ENCODE measurements at regions not wholly inside any gene's neighbourhood (a gene's known extent, or its start where the extent isn't known, plus 50 kb on each side); places are given as distances from the start of the nearest gene placed in this dataset.
"Not testable (repeated sequence)": the region's sequence is repeated elsewhere in the genome, so short reads cannot be mapped to it uniquely, and the experiment has no call there.

DNA sequence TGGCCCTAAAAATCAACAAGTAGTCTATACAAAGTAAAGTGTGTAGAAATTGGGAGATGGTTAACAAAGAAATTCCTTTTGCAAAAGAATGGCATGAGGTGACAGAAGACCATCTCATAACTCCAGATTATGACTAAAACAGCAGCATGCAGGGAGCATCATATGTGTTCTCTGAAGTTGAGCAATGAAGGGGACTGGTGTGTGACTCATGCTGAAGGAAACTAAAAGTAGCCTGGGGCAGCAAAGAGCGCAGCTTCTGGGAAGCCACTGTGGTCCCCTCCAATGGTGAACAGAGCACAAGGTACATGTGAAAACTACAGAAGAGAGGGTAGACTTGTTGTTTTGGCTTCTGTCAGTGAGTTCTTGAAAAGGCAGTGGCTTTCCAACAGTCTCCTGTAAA lies 133.4 kb downstream of the MACC1 start:
- DNase-seq (ENCODE audit: low spot score): peak; percentile 31

DNA sequence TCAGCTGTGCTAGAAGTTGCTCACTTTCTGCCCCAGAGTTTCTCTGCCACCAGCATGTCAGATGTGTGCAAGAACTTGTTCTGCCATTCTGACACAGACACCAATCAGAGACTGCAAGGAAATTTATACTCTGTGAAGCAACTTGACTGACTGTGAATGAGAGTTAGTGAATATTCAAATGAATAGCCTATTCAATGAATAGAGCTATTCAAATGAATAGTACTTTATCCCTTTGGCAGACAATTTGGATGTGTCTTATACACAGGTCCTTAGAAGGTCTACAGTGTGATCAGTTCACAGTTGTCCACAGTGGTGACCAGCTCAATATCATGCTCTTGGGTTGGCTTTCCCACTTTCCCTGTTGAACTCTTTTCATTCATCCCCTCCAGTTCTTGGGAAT lies 138.1 kb downstream of the MACC1 start:
- no peak for DNase-seq (ENCODE audit: low spot score)

DNA sequence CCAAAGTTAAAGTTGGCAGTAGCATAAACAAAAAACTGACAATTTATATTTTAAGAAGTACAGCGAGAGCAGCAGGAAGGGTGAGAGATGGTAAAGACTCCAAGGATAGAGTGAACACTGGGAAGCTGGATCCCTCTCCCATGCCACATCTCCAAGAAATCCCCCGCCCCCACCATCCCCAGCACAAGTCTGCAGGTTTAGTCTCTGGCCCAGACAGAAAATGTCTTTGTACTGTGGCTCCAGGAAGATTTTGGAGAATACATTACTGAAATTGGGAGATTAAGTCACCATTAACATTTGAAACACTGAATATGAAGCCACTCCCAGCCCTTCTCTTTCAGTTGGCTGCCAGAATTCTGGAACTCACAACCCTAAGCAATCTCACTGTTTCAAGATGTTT lies 140.3 kb downstream of the MACC1 start:
- no peak for DNase-seq (ENCODE audit: low spot score)

DNA sequence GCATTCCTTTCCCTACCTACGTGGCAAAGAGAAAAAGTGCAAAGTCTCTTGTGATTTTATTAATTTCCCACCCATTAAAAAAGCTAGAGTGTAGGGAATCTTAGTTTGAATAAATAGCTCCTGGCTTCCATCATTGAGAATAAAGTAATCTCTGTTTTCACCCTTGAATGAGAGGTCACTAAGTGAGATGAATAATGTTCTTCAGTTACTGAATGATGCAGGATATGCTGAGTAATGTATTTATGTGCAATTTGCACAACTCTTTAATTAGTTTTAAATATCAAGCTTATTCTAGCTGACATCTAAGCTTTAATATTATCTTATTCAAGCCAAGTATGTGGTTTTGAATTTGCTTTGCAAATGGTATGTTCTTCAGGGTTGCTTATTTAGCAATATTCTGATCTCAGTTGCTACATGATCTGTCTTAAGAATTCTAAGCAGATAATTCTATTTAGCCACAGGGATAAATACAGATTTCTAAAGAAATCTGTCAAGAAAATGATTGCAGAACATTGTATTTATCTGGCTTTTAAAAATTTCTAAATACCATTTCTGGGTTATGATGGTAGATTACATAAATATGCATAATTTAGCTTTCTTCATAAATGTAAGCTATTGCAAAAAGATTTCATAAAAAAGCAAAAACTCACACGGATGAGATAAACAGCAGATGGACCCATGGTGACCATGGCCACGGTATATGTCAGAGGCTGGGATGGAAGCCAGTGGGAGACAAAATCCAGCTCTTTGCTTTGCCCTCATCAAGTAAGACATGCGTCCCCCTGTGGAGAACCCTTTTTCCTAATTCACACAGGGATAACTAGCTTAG lies 141.0 kb downstream of the MACC1 start:
- DNase-seq (ENCODE audit: low spot score): no peak

DNA sequence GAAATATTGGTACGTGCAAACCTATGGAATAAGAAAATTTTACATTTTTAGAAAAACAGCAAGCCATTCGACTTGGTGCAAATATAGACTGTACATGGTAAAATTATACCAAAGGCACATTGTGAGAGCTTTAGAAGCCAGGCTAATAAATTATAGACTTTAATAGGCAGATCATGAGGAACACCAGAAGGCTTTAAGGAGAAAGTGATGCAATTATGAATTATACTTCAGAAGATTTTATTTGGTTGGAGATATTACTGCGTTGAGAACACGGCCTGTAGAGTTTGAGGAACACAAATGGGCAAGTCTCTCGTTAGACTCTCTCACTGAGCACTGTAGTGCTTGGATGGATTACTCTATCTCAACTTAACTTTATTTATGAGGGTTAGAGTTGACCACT lies 141.7 kb downstream of the MACC1 start:
- DNase-seq (ENCODE audit: low spot score): no peak

DNA sequence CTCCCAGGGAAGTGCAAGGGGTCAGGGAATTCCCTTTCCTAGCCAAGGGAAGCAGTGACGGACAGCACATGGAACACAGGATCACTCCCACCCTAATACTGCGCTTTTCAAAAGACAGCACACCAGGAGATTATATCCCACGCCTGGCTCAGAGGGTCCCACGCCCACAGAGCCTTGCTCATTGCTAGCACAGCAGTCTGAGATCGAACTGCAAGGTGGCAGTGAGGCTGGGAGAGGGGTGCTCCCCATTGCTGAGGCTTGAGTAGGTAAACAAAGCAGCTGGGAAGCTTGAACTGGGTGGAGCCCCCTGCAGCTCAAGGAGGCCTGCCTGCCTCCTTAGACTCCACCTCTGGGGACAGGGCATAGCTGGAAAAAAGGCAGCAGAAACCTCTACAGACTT lies 149.2 kb downstream of the MACC1 start:
- DNase-seq (ENCODE audit: low spot score): not testable (repeated sequence)

DNA sequence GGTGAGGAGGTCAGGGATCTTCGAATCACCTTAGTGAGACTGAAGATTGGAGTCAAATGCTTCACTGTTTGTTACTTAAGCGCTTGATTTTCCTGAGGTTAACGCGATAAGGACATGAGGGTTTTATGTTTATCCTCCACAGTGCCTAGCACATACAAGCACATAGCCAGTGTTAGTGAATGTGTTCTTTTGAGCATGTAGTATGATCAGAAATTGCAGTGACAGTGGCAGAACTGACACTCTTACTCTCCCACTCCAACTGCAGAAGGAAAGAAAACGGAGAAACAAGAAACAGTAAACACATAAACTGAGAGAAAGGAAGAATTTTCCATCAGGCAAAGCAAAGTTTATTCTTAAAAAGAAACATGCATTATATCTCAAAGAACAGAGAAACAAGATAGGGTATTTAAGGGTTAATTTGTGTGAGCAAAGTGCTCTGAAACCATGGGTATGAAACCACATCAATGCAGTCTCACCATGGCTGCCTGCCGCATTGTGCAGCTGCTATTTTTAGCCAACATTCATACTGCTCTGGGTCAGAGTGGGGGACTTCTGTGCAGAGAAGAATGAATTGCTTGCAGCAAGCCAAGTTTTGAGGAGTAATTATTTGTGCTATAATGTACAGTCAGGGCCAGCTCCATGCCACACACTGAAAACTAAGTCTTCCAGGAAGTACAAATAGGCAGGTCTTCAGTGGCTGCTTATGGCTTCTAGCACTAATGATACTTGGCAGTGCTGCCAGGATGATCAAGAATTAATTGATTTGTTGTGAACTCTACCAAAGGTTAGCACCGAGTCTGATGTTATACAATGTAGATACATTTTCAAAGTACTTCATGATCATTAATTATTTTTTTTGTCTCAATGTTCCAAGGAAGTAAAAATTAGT lies 152.0 kb downstream of the MACC1 start:
- peak; percentile 2 for DNase-seq (ENCODE audit: low spot score)

DNA sequence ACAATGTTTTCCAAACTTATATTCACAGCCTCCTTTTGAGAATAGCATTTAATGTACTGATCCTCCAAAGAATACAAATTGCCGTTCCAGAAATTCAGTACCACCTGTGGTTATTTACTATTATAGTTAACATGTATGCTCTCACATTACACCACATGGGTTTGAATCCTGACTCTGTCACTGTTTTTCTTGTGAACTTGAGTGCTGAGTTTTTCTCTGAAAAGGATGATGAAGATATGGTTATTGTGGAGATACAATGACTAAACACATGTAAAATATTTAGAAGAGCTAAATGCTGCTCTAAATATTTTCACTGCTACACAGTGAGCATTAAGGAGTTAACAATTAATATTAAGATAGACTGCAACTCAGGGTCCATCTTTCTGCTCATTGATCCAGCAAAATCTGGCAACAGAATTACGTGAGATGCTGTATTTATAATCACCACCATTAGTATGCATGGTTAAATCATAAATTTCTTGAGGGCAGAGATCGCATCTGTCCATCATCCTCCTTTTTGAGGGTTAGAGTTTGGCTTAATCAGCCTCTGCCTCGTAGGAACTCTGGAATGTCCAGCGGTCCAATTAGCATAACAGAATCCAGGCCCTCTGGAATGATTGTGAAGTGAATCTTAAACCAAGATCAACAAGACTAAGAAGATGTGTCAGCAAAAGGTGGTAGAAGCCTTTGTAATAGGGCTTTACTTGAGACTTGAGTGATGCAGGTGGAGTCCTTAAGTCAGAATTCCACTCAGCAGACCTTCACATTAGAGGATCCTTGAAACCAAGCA lies 152.8 kb downstream of the MACC1 start:
- DNase-seq (ENCODE audit: low spot score): peak; percentile 1

DNA sequence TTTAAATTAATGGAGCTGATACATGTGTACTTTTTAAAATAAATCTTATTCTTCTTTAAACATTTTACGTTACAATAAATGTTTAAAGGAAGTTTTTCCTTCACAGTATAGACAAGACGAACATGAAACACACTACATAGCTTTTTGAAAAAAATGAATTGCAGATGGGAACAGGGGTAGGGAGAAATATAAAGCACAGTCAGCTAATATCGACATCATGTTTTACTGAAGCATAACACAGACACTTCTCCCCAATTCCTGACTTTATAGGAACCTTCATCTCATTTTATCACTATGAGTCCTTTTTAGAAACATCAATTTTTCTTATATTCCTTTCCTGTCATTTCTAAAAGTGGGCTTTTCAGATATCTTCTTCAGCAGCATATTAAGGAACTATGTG lies 153.5 kb downstream of the MACC1 start:
- DNase-seq (ENCODE audit: low spot score): no peak

DNA sequence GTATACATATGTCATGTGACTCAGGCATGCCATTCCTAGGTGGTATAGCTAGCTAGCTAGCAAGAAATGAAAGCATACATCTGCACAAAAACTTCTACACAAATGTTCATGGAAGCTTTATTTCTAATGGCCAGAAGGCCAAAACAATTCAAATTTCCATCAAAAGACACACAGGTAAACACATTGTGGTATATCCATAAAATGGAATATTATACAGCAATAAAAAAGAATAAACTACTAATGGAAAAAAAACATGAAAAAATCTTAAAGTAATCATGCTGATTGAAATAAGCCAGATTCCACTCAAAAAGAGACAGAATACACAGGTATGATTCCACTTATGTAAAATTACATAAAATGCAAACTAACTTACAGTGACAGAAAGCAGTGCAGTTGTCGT lies 154.3 kb downstream of the MACC1 start:
- no peak for DNase-seq (ENCODE audit: low spot score)

DNA sequence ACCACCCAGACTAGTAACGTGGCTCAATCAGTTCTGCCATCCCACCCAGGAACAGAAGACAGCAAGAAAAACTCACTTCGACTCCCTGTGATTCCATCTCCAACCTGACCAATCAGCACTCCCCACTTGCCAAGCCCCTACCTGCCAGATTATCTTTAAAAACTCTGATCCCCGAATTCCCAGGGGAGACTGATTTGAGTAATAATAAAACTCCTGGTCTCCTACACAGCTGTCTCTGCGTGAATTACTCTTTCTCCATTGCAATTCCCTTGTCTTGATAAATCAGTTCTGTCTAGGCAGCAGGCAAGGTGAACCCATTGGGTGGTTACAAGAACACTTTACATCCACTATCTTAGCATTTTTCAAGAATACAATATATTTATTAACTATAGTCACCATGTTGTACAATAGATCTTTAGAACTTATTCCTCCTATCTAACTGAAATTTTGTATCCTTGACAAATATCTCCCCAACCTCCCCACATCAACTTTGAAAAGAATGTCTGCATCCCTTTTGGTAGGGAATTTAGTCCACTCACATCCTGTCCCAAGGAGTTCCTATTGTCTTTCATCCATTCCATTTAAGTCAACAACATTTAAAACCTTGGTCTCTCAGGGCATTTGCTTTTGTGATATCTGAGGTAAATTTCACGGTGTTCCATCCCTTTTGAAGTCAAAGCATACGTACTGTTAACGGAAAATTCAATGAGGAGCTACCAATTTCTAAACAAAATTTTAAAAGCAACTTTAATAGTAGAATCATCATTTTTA lies 163.7 kb downstream of the MACC1 start:
- no peak for DNase-seq (ENCODE audit: low spot score)

DNA sequence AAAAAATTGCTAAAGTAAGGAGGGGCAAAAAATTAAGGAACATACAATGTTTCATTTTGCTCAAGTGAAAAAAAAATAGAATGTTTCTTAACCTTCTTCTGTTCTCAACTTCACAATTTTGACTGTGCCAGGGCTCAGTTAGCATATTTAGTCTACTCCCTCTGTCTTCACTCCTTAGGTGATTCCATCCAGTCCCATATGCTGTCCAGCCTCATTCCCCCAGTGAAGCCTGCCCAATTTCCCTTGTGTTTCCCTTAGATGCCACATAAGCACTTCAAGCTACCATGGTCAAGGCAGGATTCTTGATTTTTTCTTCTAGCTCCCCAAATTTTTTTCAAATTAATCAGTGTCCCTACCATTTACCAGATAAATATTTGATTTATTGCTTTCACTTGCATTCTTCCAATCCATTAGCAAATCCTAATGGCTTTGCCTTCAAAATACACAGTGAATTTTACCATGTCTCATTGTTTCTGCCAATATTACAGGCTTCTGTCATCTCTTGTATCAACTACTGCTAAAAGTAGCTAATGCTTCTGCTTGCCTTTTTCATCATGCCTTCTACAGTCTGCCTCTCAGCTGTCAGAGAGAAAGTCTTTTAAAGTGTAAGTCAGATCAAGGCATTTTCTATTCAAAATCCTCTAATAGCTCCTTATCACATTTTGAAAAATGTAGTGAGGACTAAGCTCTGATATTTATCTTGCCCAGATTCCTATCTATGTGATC lies 166.8 kb downstream of the MACC1 start:
- DNase-seq (ENCODE audit: low spot score): no peak

DNA sequence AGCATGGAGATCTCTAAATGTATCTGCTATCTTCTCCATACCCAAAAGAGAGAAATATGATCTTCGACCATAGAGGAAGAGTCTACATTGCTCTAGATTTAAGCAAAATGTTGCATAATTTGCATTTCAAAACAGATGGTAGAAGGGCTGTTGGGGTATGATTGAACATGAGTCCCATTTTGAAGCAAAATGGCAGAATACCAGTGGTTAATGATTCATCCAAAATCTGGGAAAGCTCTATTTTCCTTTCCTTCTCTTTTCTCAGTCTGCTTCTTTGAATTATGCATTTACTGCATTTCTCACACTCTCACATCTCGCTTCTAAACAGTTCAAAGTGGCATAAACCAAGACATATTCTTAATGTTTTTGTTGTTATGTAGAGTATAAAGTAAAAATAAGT lies 178.5 kb downstream of the MACC1 start:
- DNase-seq (ENCODE audit: low spot score): no peak

DNA sequence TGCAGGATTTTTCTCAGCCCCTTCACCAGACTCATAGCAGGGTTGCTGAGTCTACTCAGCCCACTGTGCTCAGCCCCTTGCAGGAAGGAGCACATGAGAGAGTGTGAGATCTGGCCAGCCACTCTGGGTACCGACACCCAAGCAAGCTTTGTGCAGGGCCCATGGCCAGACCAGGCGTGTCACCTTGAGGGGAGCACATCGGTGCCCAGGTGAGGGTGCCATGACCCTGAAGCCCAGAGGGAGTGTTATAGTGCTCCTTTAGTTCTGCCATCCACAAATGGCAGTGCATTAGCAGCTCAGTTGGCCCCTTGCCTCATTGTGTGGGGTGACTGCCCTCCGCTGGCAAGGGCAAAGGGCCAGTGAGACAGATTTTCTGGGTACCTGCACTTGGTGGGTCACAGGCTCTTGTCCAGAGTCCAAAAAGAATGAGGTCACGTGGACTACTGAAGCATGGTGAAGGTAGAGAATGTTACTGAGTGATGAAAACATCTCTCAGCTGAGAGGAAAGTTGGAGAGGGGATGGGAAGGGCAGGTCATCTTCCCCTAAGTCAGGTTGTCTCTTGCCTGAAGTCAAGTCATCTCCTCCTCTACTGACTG lies 181.8 kb downstream of the MACC1 start:
- no peak for DNase-seq (ENCODE audit: low spot score)

DNA sequence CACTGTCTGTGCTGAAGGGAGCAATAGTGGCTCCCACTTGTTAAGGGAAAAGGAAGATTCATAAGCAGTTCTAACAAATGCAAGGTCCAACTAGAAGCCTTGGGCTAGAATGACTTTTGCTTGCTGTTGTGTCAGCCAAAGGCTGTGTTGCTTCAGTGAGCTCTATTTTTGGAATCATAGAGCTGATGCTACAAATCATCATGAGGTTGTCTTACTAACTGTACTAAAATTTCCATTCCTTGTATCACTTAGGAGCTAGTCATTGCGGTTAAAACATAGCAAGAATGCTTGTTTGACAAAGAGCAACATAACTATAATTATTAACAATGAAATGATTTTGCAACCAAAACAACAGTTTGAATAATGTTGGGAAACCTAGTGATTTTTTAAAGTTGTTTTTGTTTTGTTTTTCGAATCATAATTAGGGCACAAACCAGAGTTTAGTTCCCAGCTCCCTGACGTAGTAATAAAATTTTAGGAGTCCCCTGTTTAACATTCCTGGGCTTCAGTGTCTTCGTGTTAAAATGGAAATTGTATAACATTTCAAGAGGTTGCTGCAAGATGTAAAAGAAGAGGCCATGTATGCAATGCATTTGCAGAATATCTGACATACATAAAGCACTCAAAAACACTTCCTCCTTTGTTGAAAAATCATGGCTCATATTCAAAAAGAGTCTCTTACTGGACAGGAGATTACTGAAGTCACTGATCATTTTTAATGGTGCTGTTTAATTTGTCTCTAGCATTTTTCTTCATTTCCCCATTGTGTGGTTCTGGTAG lies 183.4 kb downstream of the MACC1 start:
- no peak for DNase-seq (ENCODE audit: low spot score)

DNA sequence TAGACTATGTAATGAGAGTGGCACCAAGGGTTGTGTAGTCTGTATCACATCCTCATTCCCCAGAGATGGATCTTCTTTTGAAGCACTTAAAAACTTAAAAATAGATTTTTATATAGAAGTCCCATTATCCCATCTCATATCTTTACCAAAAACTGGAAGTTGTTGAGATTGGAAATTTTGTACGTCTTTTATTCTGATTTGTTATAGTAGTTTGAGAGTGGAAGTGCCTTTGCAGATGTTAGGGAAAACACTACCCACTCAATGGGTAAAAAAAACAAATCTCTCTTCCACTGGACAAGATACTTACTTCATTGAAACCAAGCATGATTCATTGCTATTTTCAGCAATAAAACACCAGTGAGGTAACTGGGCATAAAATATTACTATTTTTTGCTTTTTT lies 184.4 kb downstream of the MACC1 start:
- DNase-seq (ENCODE audit: low spot score): no peak

DNA sequence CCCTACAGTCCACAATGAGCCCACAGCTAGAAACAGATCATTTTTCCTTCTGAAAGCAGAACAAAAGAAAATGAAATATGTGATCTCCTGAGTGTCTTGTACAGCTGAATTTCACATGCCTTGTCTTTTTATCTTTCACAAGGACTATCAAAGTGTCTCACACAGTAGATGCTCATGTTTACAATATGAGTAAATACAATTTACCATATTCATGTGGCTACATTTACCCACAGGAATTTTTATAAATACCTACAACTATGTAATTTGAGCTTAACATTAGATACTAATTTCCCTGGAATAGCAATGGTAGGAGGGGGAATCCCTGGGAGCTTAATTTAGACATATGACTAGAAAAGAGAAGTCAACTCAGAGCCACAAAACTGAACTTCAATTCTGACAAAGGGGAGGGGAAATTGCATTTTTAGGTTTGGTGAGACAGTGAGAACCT lies 186.2 kb downstream of the MACC1 start:
- DNase-seq (ENCODE audit: low spot score): no peak

DNA sequence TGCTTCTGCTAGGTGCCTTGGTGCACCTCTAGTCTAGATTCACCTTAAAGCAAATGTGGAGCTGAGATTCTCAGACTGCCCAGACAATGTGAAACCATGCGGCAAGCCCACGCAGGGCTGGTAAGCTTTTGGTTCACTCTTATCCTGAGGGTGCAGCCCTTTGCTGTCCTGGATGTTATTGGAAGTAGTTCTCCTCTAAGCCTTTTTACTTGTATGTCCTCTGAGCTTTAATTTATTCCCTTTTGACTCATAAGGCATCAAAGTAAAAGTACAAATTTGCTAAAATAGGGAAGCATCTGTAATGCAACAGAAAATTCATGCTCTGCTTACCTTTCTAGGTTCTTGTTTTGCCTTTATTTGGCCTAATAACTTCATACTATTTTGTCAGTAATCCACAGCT lies 186.8 kb downstream of the MACC1 start:
- DNase-seq (ENCODE audit: low spot score): no peak

DNA sequence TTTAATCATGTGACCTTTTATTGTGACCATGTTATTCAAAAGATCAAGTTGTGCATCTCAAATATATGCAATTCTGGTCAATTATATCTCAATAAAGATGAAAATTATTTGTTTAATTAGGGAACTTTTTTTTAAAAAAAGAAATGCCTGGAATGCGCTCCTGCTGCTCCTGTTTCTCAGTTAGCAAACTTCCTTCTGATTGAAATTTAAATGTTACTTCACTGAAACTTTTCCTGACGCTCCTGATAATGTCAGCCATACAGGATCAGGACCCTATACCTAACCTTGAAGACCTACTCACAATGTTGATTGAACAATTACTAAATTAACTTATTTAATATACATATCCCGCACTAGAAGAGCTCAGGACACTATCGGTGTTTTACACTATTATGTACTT lies 190.4 kb downstream of the MACC1 start:
- no peak for DNase-seq (ENCODE audit: low spot score)

DNA sequence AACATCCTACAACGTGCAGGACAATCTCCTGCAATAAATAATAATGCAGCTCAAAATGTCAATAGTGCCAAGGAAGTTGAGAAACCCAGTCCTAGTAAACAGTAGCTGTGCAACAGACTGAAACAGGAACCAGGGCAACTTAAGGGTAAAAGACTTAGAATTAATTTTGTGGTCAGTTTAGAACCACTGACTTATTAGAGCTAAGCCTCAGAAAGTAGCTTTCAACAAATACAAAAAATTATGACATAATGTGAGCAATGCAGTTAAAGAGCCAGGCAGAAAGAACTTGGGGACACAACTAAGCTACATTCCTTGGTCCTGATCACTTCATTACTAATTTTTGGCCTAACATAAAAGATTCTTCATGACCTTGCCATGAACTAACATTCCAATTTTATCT lies 195.4 kb downstream of the MACC1 start:
- DNase-seq (ENCODE audit: low spot score): no peak

Measured in RKO (cell line).